GM19397 (cell line): ENCODE measurements at regions not wholly inside any gene's neighbourhood (a gene's known extent, or its start where the extent isn't known, plus 50 kb on each side); places are given as distances from the start of the nearest gene placed in this dataset.

Source experiments
- ATAC-seq: cut with Tn5 transposase; IDR thresholded peaks from one replicate; pipeline ENCODE4 v1.9.1; 2021; ENCODE audit warnings: mild to moderate bottlenecking, moderate library complexity; ENCODE audit not compliant: unreplicated experiment

DNA sequence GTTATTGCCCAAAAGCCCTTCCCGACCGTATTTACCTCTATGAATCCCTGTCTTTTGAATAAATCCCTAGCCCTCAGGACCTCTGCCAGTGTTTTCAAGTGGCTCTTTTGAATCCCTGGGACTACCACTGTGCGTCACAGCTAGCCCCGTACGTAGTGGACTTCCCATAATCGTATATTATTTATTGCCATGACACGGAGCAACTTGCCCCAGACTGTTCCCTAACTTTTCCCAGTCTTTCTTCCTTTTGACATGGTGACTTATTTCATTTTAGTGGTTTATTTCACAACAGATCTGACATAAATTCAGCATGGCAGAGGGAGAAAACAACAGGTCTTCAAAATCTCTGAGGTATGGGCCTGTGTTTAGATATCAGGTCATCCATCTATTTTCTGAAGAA lies 318.6 kb upstream of the KLF6 start:
- no peak for ATAC-seq

DNA sequence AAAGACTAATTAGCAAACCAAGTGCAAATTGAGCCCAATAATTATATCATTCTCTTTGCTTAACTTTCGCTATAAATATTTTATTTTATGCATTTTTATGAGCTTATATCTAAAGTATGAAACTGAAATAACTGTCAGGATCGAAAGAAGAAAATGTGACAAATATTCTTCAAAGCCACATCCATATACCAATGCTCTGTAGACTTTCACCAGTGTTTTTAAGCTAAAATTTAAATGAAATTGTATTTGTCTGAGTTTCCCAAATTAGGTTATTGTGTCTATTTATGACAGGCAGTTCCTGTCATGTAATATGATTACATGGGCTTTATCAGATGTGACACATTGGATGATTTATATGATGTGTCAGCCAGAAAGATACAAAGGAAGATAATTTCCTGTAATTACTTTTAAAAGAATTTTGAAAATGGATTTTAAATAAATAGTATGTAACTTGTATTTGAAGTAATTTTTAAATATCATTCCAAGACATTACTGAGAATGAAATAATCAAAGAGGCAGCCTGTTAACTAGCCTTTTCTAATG lies 317.9 kb upstream of the KLF6 start:
- ATAC-seq = no peak

DNA sequence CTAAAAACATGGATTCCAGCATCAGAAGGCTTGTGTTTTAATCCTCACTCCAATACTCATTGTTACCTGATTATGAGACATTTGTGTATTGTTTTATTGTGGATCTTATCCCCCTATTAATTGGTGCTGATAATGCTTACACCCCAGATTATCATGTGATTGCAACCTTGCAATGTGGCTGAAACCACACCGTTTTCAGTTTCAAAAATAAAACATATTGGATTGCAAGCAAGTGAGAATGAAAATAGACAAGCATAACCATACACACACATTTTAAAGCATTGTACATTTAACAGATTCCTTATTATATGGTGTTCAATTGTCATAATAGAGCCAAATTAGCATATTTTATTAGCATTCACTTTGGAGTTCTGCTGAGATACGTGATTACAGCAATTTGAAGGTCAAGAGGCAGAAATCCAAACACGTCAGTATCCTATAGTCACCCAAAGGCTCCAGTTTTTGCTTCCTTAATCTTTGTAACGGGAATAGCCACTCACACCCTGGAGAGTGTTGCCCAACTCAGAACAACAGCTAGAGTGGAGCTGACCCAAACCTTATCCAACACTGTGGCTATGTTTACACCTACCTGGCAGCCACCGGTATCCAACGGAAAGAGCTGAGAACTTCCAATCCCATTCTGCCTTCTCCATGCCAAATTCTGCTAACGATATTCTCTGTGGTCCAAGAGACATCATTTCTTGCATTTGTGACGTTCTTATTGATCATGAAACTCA lies 317.1 kb upstream of the KLF6 start:
- no peak for ATAC-seq

DNA sequence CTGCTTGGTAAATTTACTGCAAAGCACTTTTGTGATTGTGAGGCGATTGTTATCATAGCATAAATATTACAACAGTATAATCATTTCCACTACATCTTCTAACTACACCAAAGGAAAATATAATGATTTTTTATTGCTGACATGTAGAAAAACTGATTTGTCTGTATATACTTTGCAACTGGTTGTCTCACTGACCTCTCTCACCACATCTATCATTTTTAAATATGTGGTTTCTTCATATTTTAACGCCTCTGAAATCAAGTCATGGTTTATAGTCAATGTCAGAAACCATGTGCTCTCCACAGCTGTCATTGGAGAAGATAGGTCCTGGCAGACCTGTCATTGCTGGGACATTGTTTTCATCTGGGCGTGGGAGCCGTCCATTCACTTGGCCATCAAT lies 315.4 kb upstream of the KLF6 start:
- ATAC-seq = no peak

DNA sequence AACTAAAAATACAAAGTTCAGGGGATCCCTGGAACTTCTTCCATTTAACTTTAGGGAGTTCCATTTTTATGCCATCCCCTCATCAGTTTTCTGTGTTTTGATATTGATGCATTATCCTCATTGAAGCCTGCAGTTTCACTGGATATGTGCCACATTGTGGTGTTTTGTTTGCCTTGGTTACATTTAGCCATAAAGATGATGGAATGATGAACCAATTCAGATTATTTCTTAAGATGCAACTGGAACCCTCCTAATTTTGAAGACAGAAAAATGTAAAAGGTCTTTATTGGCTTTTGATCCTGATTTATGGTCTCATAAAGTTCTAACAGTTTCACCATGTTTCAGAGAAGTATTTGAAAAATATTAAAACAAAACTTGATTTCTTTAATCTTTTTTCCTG lies 314.2 kb upstream of the KLF6 start:
- no peak for ATAC-seq

DNA sequence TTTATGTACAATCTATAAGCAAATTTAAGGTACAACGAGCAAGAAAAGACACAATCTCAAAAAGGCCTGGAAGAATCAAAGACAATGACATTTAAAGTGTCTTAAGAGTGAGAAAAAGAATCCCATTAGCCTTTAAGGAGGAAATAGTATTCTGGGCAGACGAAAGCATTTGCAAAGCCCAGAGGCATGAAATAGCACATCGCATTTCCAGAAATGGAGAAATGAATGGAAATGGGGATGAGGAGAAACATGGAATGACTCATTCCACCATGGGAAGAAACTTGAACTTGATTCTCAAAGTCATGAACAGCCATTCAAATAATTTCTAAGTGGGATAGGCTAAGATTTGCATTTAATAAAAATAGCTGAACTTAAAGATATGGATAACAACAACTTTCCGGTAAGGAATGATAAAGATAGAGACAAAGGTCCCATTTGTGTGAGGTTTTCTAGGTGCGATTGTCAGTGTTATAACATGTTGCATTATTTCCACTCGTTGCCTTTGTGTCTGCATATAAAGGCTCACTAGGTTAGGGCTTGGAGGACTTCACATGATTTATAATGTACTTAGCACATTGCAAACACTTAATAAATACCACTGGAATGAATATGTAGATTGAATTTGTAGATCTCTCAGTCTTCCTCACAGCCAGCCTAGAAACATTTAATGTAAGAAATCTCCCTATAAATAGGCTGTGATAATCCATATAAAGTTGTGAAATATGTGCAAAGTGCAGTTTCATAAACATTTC lies 310.3 kb upstream of the KLF6 start:
- no peak for ATAC-seq

DNA sequence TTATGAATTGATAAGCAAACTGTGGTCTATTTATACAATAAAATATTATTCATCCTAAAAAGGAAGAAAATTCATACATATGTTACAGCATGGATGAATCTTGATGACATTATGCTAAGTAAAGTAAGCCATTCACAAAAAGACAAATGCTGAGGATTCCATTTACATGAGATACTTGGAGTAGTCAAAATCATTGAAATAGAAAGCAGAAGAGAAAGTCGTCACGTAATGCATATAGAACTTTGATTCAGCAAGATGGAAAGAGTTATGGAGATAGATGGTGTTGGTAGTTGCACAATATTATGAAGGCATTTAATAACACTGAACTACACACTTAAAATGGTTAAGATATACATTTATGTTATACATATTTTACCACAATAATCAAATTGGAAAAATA lies 309.7 kb upstream of the KLF6 start:
- ATAC-seq = no peak

DNA sequence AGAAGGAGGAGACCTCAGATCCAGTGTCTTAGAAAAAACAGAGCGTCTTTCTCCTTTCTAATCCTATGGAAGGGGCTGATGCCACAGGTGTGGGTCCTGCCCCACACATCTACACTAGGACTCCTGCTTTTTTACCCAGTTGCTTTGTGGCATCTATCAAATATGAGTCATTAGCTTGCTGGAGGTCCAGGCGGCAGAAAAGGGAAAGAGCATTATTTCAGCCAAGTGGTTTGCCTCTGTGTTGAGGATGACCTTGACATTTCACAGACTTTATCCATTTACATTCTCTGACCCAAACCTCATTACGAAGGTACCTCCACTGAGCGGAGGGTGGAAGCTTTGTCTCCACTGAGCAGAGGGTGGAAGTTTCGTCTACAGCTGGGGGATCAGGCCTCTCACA lies 308.4 kb upstream of the KLF6 start:
- ATAC-seq = no peak

DNA sequence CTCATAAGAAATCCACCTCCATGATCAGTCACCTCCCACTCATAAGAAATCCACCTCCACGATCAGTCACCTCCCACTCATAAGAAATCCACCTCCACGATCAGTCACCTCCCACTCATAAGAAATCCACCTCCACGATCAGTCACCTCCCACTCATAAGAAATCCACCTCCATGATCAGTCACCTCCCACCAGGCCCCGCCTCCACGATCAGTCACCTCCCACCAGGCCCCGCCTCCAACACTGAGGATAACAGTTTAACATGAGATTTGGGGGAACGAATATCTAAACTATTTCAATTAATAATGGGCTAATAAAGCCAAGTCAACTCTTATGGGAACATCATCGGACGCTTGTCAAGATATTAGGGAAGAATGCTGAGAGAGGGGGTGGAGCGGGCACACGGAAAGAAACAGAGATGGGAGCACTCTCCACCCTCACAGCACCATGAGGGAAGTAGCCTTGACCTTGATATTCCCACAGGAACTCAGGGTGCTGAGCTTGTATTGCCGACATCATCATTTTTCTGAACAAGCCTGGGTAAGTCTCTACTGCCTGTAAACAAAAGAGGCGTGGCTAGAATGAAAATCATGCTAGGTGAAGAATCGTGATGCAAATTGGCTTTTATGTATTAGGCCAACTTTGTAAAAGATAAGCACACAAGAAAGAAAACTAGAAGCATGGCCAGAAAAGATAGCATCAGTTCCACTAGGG lies 303.5 kb upstream of the KLF6 start:
- ATAC-seq = no peak

DNA sequence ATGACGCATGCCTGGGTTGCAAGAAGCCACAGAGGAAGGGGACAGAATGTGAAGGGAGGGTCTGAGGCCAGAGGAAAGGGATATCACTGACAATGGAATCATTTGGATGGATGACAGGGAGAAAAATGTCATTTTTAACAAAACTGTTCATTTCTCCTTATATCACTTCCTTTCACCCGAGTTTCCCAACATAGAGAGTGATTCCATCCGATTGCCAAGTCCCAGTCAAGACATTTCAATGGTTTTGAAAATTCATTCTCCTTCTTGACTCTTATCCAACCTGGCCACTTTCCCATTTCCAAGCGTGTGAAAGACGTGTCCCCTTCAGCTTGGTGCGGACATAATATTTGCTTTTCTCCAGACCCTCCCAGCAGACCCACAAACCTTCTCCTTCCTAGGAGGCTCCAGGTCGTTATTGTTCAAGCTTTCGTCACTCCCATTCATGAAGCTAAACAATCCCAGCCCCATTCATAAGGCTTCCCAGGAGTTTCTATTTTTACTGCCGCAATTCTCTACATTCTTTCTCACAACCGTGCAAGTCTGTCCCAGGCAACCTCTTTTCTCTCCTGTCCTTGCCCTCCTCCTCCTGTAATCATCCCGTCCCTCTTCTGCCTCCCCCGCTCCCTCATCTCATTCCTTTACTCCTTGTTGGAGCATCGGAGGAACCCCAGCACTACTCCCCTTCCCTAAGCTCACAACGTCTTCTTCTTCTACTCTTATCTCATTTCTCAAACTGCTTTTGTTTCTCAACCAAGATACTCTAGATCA lies 301.3 kb upstream of the KLF6 start:
- no peak for ATAC-seq

DNA sequence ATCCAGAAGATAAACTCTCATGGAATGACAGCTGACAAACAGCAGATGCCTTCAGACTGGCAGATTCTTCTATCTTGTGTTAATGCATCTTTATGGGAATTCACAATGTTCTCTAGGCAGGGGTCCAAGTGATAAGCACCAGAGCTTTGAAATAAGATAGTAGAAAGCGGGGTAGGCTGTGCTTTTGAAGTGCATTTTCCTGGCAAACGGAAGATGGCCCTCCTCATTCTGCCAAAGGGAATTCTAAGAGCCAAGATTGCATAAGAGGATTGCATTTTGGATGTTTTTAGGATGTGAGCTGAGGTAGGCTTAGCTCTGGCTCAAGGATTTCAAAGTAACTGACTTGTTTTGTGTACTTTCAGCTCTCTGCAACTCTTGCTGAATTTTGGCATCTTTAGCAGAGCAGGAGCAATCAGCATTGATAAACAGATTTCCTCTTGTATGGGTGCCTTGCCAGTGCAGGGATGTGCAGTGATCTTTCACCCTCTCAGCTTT lies 298.5 kb upstream of the KLF6 start:
- ATAC-seq = no peak

DNA sequence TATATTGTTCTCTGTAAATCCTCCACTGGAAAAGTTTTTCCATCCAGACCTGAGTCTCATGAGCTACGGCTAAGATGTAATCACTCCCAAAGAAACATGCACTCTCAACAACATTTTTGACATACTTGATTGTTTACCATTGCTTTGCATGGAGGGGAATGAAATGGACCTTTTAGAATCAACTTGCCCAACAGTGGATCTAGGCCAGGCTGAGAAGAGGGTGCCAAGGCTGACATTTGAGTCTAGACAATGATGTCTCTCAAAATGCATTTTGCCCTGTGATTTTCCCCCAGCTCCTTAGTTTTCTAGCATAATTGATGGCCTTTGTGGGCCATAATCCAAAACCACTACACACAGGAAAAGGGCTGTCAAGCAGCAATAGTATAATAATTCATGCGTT lies 297.9 kb upstream of the KLF6 start:
- ATAC-seq = no peak

DNA sequence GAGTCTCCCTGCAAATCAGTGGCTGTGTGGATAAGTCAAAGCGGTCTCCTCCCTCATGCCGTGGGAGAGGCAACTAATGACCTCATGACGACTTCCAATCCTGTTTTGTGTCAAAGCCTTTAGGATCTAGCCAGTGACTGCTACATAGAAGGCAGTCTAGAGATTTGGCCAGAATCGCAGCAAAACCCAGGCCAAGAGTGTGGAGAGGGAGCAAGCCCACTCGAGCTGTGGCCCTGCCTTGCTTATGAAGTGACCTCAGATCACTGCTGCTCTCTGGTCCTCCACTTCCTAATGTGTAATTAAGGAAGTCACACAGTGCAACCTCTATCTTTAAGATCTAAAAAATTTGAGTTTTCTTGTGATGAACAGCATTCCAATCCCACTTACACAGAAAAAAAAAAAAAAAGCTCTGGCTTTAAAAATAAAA lies 296.7 kb upstream of the KLF6 start:
- no peak for ATAC-seq

DNA sequence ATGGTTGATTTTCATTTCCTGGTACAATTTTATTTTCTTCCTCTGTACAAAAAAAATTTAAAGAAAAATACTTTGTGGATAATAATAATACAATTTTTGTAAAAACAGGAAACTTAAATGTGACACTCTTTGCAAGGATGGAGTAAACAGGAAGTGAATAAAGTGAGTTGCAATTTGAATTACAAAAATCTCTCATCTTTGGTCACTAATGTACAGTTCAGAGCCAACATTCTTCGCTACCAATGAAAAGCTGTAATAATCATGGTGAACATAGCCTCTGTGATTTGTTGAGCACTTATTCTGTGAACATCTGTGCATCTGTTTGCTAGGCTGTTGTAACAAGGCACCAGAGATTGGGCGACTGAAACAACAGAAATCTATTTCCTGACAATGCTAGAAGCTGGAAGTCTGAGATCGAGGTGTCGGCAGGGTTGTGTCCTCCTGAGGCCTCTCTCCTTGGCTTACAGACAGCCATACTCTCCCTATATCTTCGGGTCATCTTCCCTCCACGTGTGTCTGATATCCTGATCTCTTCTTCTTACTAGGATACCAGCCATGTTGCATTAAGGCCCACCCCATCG lies 295.3 kb upstream of the KLF6 start:
- no peak for ATAC-seq

DNA sequence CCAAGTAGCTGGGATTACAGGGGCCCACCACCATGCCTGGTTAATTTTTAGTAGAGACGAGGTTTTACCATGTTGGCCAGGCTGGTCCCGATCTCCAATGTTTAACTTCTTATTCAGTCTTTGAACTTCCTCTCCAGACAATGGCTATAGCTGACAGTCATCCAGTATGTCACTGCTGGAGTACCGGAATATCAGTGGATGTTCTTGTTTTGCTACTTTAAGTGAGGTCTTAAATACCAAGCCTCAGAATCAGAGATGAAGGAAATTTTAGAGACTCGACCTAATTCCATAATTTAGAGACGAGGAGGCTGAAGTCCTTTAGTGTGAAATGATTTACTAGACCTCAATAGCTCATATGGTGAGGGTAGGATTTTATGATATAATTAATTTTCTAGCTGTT lies 294.8 kb upstream of the KLF6 start:
- no peak for ATAC-seq

DNA sequence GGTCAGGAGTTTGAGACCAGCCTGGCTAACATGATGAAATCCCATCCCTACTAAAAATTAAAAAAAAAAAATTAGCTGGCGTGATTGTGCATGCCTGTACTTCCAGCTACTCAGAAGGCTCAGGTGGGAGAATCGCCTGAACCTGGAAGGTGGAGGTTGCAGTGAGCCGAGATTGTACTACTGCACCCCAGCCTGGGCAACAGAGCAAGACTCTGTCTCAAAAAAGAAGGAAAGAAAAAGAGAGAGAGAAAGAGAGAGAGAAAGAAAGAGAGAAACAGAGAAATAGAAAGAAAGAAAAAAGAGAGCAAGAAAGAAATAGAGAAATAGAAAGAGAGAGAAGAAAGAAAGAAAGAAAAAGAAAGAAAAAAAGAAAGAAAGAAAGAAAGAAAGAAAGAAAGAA lies 292.8 kb upstream of the KLF6 start:
- ATAC-seq = no peak

DNA sequence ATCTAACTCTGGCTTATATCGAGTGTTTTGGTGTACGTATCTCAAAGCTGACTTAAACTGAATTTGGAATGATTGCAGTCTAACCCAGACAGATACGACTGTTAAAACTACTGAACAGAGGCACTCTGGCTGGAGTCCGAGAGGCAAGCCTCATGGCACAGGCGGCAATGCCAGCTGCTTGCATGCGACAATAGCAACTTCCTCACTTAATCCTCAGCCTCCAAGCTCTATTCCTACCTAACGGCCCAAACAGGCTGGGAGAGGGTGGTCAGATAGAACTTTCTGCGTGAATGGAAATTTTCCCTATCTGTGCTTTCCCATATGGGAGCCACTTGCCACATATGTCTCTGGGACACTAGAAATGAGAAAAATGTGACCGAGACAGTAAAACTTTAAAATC lies 292.0 kb upstream of the KLF6 start:
- ATAC-seq = no peak

DNA sequence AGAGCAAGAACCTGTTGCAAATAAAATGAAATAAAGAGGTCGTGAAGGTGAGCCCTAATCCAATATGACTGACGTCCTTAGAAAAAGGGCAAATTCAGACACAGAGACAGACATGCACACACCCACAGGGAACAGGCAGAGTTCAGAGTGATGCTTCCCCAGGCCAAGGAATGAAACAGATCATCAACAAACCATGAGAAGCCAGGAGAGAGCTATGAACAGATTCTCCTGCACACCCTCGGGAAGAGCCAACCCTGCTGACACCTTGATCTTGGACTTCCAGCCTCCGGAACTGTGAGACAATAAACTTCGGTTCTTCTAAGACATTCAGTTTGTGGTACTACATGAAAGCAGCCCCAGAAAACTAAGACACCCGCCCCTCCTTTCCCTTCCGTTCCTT lies 290.4 kb upstream of the KLF6 start:
- no peak for ATAC-seq

DNA sequence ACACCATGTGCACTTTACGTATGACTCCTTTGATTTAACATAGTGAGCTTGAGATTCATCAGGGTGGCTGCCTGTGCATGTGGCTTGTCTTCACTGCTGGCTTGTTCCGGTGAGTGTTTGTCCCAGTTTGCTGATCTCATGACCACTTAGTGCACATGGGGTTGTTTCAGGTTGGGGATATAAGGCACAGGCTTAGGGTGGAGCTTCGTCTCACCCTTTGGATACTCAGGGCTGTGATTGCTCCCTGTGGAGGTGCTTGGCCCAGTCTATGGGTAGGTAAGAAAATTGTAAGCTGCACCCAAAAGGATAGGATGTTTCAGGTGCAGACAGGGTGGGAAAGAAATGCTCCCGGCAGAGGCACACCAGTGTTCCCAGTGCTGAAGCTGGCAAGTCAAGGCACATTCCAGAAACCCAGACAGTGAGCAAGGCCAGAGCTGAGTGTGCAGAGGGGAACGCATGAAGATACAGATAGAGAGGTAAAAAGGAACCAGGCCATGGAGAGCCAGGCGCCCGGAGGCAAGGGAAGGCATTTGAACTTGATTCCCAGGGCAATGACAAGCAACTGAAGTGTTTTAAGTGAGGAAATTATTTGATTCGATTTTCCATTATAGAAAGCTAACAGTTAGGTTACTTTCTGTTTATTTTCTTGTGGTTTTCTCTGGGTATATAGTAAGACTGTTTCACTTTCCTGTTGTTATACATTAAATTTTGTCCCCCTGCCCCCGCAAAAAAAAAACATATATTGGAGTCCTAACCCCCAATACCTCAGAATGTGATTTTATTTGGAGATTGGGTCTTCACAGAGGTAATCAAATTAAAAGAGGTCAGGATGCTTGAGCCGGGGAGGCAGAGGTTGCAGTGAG lies 289.8 kb upstream of the KLF6 start:
- ATAC-seq = no peak

DNA sequence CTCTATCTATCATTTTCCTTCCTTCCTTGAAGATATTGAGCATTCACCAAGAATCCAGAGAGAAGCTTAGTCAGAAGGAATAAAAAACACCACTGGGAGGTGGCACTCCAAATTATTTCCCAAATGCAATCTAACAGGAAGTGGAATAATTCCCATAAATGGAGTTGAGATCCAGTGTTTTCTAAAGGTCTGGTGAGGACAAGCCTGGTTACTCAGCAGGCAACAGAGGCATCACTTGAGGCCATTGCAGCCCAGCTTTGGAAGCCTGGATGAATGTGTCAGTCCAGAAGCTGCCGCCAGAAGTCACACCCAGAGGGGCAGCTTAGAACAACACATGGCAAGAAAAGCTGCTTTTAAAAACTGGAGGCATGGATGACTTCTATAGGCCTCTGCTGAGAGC lies 288.9 kb upstream of the KLF6 start:
- ATAC-seq = no peak
